HG03280 (cell line): ENCODE measurements at regions not wholly inside any gene's neighbourhood (a gene's known extent, or its start where the extent isn't known, plus 50 kb on each side); places are given as distances from the start of the nearest gene placed in this dataset.
"Not testable (repeated sequence)": the region's sequence is repeated elsewhere in the genome, so short reads cannot be mapped to it uniquely, and the experiment has no call there.

Experiments
- ATAC-seq: cut with Tn5 transposase; IDR thresholded peaks from one replicate; pipeline ENCODE4 v1.9.1; 2021; ENCODE audit warnings: mild to moderate bottlenecking, moderate library complexity; ENCODE audit not compliant: unreplicated experiment

GRCh38 chr3:107150675-107151074, 226.6 kb upstream of the CCDC54 start:
- ATAC-seq, result no peak

- no peak for ATAC-seq
Measured at GRCh38 chr3:107153981-107154380, 223.3 kb upstream of the CCDC54 start.

- ATAC-seq, result no peak
Measured at GRCh38 chr3:107172411-107172810, 204.8 kb upstream of the CCDC54 start.

- no peak for ATAC-seq
Measured at GRCh38 chr3:107184375-107184774, 192.9 kb upstream of the CCDC54 start.

GRCh38 chr3:107188262-107188661, 189.0 kb upstream of the CCDC54 start:
- ATAC-seq, result no peak

- no peak for ATAC-seq
Measured at GRCh38 chr3:107189158-107189791, 188.0 kb upstream of the CCDC54 start.

- no peak for ATAC-seq
Measured at GRCh38 chr3:107193116-107193515, 184.1 kb upstream of the CCDC54 start.

GRCh38 chr3:107198581-107199181, 178.6 kb upstream of the CCDC54 start:
- ATAC-seq, result no peak

- no peak for ATAC-seq
Measured at GRCh38 chr3:107201146-107201545, 176.1 kb upstream of the CCDC54 start.

GRCh38 chr3:107202885-107203284, 174.4 kb upstream of the CCDC54 start:
- not testable (repeated sequence) for ATAC-seq

- ATAC-seq, result no peak
Measured at GRCh38 chr3:107204121-107204520, 173.1 kb upstream of the CCDC54 start.

- no peak for ATAC-seq
Measured at GRCh38 chr3:107205358-107205757, 171.9 kb upstream of the CCDC54 start.

- peak; percentile 59 for ATAC-seq
Measured at GRCh38 chr3:107206141-107206540, 171.1 kb upstream of the CCDC54 start.

- ATAC-seq, result no peak
Measured at GRCh38 chr3:107206945-107207344, 170.3 kb upstream of the CCDC54 start.

GRCh38 chr3:107208100-107208499, 169.1 kb upstream of the CCDC54 start:
- ATAC-seq, result no peak

GRCh38 chr3:107208796-107209195, 168.4 kb upstream of the CCDC54 start:
- no peak for ATAC-seq

GRCh38 chr3:107209302-107209990, 167.8 kb upstream of the CCDC54 start:
- ATAC-seq, result no peak

GRCh38 chr3:107211608-107212007, 165.6 kb upstream of the CCDC54 start:
- ATAC-seq, result no peak

GRCh38 chr3:107212618-107213017, 164.6 kb upstream of the CCDC54 start:
- no peak for ATAC-seq

- no peak for ATAC-seq
Measured at GRCh38 chr3:107213044-107213669, 164.1 kb upstream of the CCDC54 start.

GRCh38 chr3:107216229-107216628, 161.0 kb upstream of the CCDC54 start:
- no peak for ATAC-seq

GRCh38 chr3:107216711-107217110, 160.5 kb upstream of the CCDC54 start:
- ATAC-seq, result no peak
